PC-3 (cell line): ENCODE measurements at regions not wholly inside any gene's neighbourhood (a gene's known extent, or its start where the extent isn't known, plus 50 kb on each side); places are given as distances from the start of the nearest gene placed in this dataset.
A peak's percentile ranks its signal among the peaks of the same experiment; 100 is the strongest.

Experiments used
- ATAC-seq: fragments of 200-7000 bp; cut with Tn5 transposase; 2 replicates; pipeline ENCODE4 v1.9.1; 2020; ENCODE audit warnings: mild to moderate bottlenecking, moderate library complexity
- BruUV-seq: library from RNA; stranded (reverse); fragments of 400-500 nt; replicated peaks from 2 replicates; lab custom pipeline; 2021; lab: Mats Ljungman, UMichigan
- CTCF ChIA-PET: fragments of 300-600 bp; sonication (Branson Sonifier 250); formaldehyde crosslinking; loops from one replicate; lab custom pipeline; 2022; ENCODE audit warnings: antibody characterized with exemption; lab: Charles Lee
- POLR2A ChIA-PET: fragments of 300-600 bp; sonication (Branson Sonifier 250); formaldehyde crosslinking; loops from one replicate; lab custom pipeline; 2022; ENCODE audit warnings: antibody characterized with exemption; ENCODE audit not compliant: unreplicated experiment; lab: Charles Lee
- DNase-seq: peaks from one replicate; pipeline ENCODE4 v3.0.0-alpha.2; 2015
- H2AFZ ChIP-seq: fragments of 300-600 bp; sonication (generic); 2 replicates; pipeline ENCODE4 v1.6.0; 2016; ENCODE audit warnings: antibody characterized with exemption, low read length
- H3F3A ChIP-seq: fragments of 300-600 bp; sonication (generic); one replicate; pipeline ENCODE4 v1.6.0; 2017; ENCODE audit warnings: antibody characterized with exemption, low read length, control low read depth, mild to moderate bottlenecking; ENCODE audit not compliant: unreplicated experiment
- H3K27ac ChIP-seq: fragments of 300-600 bp; sonication (generic); 2 replicates; pipeline ENCODE4 v1.5.1; 2016; ENCODE audit warnings: mild to moderate bottlenecking, low read length
- H3K27me3 ChIP-seq: fragments of 300-600 bp; sonication (generic); 2 replicates; pipeline ENCODE4 v1.6.1; 2016; ENCODE audit warnings: low read length, mixed read lengths
- H3K36me3 ChIP-seq: fragments of 300-600 bp; sonication (generic); 2 replicates; pipeline ENCODE4 v1.6.1; 2016; ENCODE audit warnings: low read depth, mixed run types, low read length, mixed read lengths
- H3K4me1 ChIP-seq: fragments of 300-600 bp; sonication (generic); 2 replicates; pipeline ENCODE4 v1.5.1; 2016; ENCODE audit warnings: low read length; ENCODE audit not compliant: insufficient read depth
- H3K4me2 ChIP-seq: fragments of 300-600 bp; sonication (generic); 2 replicates; pipeline ENCODE4 v1.6.0; 2016; ENCODE audit warnings: low read length
- H3K4me3 ChIP-seq: fragments of 300-600 bp; sonication (generic); 2 replicates; pipeline ENCODE4 v1.5.1; 2016; ENCODE audit warnings: mild to moderate bottlenecking, low read length, mixed read lengths
- H3K79me2 ChIP-seq: fragments of 300-600 bp; sonication (generic); 2 replicates; pipeline ENCODE4 v1.6.1; 2017; ENCODE audit warnings: low read length, mixed read lengths
- H3K9ac ChIP-seq: fragments of 300-600 bp; sonication (generic); 2 replicates; pipeline ENCODE4 v1.6.0; 2016; ENCODE audit warnings: mild to moderate bottlenecking, low read length
- H3K9me2 ChIP-seq: fragments of 300-600 bp; sonication (generic); replicated peaks from 2 replicates; pipeline ENCODE4 v1.6.1; 2016; ENCODE audit warnings: mixed run types, low read length, mixed read lengths
- H3K9me3 ChIP-seq: fragments of 300-600 bp; sonication (generic); 2 replicates; pipeline ENCODE4 v1.6.1; 2016; ENCODE audit warnings: low read length, mixed read lengths
- H4K20me1 ChIP-seq: fragments of 300-600 bp; sonication (generic); 2 replicates; pipeline ENCODE4 v1.6.1; 2016; ENCODE audit warnings: low read length, mixed read lengths
- EZH2 ChIP-seq: fragments of 300-600 bp; sonication (generic); IDR thresholded peaks from one replicate; pipeline ENCODE4 v1.6.1; 2017; ENCODE audit warnings: antibody characterized with exemption, mild to moderate bottlenecking, low read length; ENCODE audit not compliant: unreplicated experiment
- EZH2phosphoT487 ChIP-seq: fragments of 300-600 bp; sonication (generic); IDR thresholded peaks from 2 replicates; pipeline ENCODE4 v1.6.1; 2018; ENCODE audit warnings: mild to moderate bottlenecking, antibody characterized with exemption, low read length, borderline replicate concordance
- intact Hi-C: fragments of 100-400 bp; cut with micrococcal nuclease; formaldehyde crosslinking; loops from 2 replicates; pipeline ENCODE4 v1.9.0; 2023
- TF ChIP-seq, protein P1 (sequence below): fragments of 300-600 bp; sonication (generic); conservative IDR thresholded peaks from 2 replicates; pipeline ENCODE4 v1.5.1; 2017; ENCODE audit warnings: antibody characterized with exemption, low read depth, mild to moderate bottlenecking, low read length

GRCh38 chr11:112731538-112731937 is 229.7 kb upstream of the NCAM1 start:
- DNase-seq (no peak), ATAC-seq (no peak)
- Histone ChIP-seq H3K4me1 (no peaks in the 10 kb centered on the region), H3K27ac (no peak overlapping the region), H4K20me1 (no peaks in the 10 kb centered on the region), H3K79me2 (no peaks in the 10 kb centered on the region), H2AFZ (no peak overlapping the region), H3K27me3 (no peaks in the 10 kb centered on the region), H3K4me3 (no peak overlapping the region), H3K36me3 (no peaks in the 10 kb centered on the region), H3F3A (no peaks in the 10 kb centered on the region), H3K9ac (no peak overlapping the region), H3K4me2 (no peak overlapping the region), H3K9me3 (no peaks in the 10 kb centered on the region), H3K9me2 (no peaks in the 10 kb centered on the region)
- TF ChIP-seq EZH2phosphoT487 (no peak), EZH2 (no peak)
- TF ChIP-seq, protein P1, sequence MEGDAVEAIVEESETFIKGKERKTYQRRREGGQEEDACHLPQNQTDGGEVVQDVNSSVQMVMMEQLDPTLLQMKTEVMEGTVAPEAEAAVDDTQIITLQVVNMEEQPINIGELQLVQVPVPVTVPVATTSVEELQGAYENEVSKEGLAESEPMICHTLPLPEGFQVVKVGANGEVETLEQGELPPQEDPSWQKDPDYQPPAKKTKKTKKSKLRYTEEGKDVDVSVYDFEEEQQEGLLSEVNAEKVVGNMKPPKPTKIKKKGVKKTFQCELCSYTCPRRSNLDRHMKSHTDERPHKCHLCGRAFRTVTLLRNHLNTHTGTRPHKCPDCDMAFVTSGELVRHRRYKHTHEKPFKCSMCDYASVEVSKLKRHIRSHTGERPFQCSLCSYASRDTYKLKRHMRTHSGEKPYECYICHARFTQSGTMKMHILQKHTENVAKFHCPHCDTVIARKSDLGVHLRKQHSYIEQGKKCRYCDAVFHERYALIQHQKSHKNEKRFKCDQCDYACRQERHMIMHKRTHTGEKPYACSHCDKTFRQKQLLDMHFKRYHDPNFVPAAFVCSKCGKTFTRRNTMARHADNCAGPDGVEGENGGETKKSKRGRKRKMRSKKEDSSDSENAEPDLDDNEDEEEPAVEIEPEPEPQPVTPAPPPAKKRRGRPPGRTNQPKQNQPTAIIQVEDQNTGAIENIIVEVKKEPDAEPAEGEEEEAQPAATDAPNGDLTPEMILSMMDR: no peak
- CTCF ChIA-PET: no interaction called here
- intact Hi-C loops: no loop called here
- POLR2A ChIA-PET: no interaction called here
- no TSS peak for BruUV-seq

GRCh38 chr11:112732031-112732430 is 229.2 kb upstream of the NCAM1 start:
- no peaks in the 10 kb centered on the region for H3K36me3 ChIP-seq
- ATAC-seq (no peak), DNase-seq (no peak)
- ChIA-PET POLR2A (no interaction called here), CTCF (no interaction called here)
- no peak overlapping the region for H3K9ac ChIP-seq
- intact Hi-C loops: no loop called here
- TF ChIP-seq EZH2phosphoT487 (no peak), EZH2 (no peak)
- TF ChIP-seq, protein P1: no peak
- no peaks in the 10 kb centered on the region for H3K79me2 ChIP-seq
- no peak overlapping the region for H3K27ac ChIP-seq
- H3K4me3 ChIP-seq: no peak overlapping the region
- H3K27me3 ChIP-seq: no peaks in the 10 kb centered on the region
- H3K4me2 ChIP-seq: no peak overlapping the region
- no peaks in the 10 kb centered on the region for H3K9me3 ChIP-seq
- H4K20me1 ChIP-seq: no peaks in the 10 kb centered on the region
- H3K4me1 ChIP-seq: no peaks in the 10 kb centered on the region
- no peaks in the 10 kb centered on the region for H3F3A ChIP-seq
- H2AFZ ChIP-seq: no peak overlapping the region
- no peaks in the 10 kb centered on the region for H3K9me2 ChIP-seq
- BruUV-seq: no TSS peak

DNA sequence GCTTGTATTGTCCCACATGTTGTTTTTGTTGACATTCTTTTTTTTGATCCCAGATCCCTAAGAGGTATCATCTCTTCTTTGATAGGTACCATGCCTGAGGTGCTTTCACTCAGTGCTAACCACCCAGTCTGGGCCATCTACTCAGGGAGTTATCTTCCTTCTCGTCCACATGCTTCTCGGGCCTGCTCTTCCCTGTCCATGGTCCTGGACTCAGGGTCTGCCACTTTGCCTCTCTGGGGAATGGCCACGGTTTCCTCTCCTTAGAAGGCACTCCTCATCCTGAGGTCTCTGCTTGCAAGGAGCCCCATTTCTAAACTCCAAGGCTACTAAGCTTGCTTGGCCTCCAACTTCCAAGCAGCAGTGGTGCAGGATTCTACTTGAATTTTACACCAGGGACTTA is 227.0 kb upstream of the NCAM1 start:
- ChIA-PET POLR2A (no interaction called here), CTCF (no interaction called here)
- H3K36me3 ChIP-seq: no peaks in the 10 kb centered on the region
- DNase-seq: peak; percentile 22
- H3K9ac ChIP-seq: no peak overlapping the region
- H2AFZ ChIP-seq: no peak overlapping the region
- no peak overlapping the region for H3K27ac ChIP-seq
- H3K4me3 ChIP-seq: no peak overlapping the region
- H3K79me2 ChIP-seq: no peaks in the 10 kb centered on the region
- intact Hi-C loops: no loop called here
- H4K20me1 ChIP-seq: no peaks in the 10 kb centered on the region
- no peaks in the 10 kb centered on the region; the same call in 1 of the 2 replicates for H3K9me3 ChIP-seq
- TF ChIP-seq EZH2 (no peak), EZH2phosphoT487 (no peak)
- TF ChIP-seq, protein P1: no peak
- no peak for ATAC-seq
- BruUV-seq: no TSS peak
- H3K9me2 ChIP-seq: no peaks in the 10 kb centered on the region
- H3K4me2 ChIP-seq: no peak overlapping the region
- no peaks in the 10 kb centered on the region for H3F3A ChIP-seq
- H3K27me3 ChIP-seq: no peaks in the 10 kb centered on the region; the same call in 1 of the 2 replicates
- H3K4me1 ChIP-seq: no peaks in the 10 kb centered on the region
